K562 (cell line): ENCODE measurements at regions not wholly inside any gene's neighbourhood (a gene's known extent, or its start where the extent isn't known, plus 50 kb on each side); places are given as distances from the start of the nearest gene placed in this dataset.

Experiments used
- ATAC-seq: fragments of 200-7000 bp; cut with Tn5 transposase; 3 replicates; pipeline ENCODE4 v1.9.1; 2020; ENCODE audit warnings: moderate library complexity
- BruUV-seq: library from RNA; stranded (reverse); fragments of 400-500 nt; replicated peaks from 2 replicates; lab custom pipeline; 2021; lab: Mats Ljungman, UMichigan
- CTCF ChIA-PET: fragments of 300-600 bp; formaldehyde crosslinking; extraction: SDS; loops from one replicate; lab custom pipeline; 2021; ENCODE audit warnings: low intra/inter-chr PET ratio; lab: Yijun Ruan, JAX
- POLR2A ChIA-PET: fragments of 300-600, 350-650 bp; sonication (Branson Sonifier 250); formaldehyde crosslinking; extraction: SDS; loops from one replicate; lab custom pipeline; 2021; ENCODE audit warnings: antibody characterized with exemption, inconsistent platforms; lab: Yijun Ruan, JAX
- DNase-seq, 4 experiments: peaks; one replicate each; pipeline versions ENCODE4 v3.0.0 to v3.0.0-alpha.2; 2011 to 2018; ENCODE audit warnings: low spot score in 3 of 4, mixed read lengths in 3 of 4; ENCODE audit errors: extremely low read depth in 1 of 4
- FAIRE-seq: peaks from 2 replicates; lab custom pipeline; 2011; peaks lifted over from hg19 to GRCh38; lab: Jason Lieb, UNC
- H2AFZ ChIP-seq: 2 replicates; pipeline ENCODE4 v1.6.0; 2011; ENCODE audit warnings: low read depth, low read length, control low read depth, inconsistent platforms
- H3K27ac ChIP-seq: fragments of 200-600 bp; 3 replicates; pipeline ENCODE4 v1.8.0; 2011; ENCODE audit warnings: low read depth, mild to moderate bottlenecking, control low read depth, inconsistent platforms, low read length, moderate library complexity, mixed read lengths; ENCODE audit errors: extremely low read depth
- H3K27me3 ChIP-seq, 2 experiments: fragments of 300-600 bp in 1 of 2; 2 replicates in 1 of 2; 3 replicates in 1 of 2; pipeline versions ENCODE4 v1.6.0 to v1.8.0; 2011; ENCODE audit warnings: inconsistent platforms in 2 of 2, low read length in 2 of 2, mild to moderate bottlenecking in 1 of 2, mixed read lengths in 1 of 2, moderate library complexity in 1 of 2; ENCODE audit not compliant: control insufficient read depth in 2 of 2, insufficient read depth in 2 of 2
- H3K36me3 ChIP-seq: fragments of 300-600 bp; 3 replicates; pipeline ENCODE4 v1.8.0; 2011; ENCODE audit warnings: mild to moderate bottlenecking, low read length, inconsistent platforms; ENCODE audit not compliant: control insufficient read depth, insufficient read depth
- H3K4me1 ChIP-seq, 2 experiments: fragments of 200-600 bp in 1 of 2; replicated peaks in 1 of 2; 2 replicates in 1 of 2; 3 replicates in 1 of 2; pipeline versions ENCODE4 v1.5.1 to v1.8.0; 2011; ENCODE audit warnings: inconsistent platforms in 2 of 2, low read length in 2 of 2, mild to moderate bottlenecking in 1 of 2, mixed read lengths in 1 of 2, moderate library complexity in 1 of 2; ENCODE audit not compliant: control insufficient read depth in 2 of 2, insufficient read depth in 2 of 2
- H3K4me2 ChIP-seq: 2 replicates; pipeline ENCODE4 v1.6.1; 2011; ENCODE audit warnings: low read length, control low read depth, inconsistent platforms, mixed read lengths; ENCODE audit not compliant: insufficient read depth
- H3K4me3 ChIP-seq: fragments of 200-600 bp; sonication (generic), shearing (Covaris generic); 2 replicates; pipeline ENCODE4 v1.5.1; 2016; ENCODE audit warnings: control low read depth, inconsistent platforms
- H3K79me2 ChIP-seq: fragments of 200-600 bp; 3 replicates; pipeline ENCODE4 v1.8.0; 2011; ENCODE audit warnings: low read length, inconsistent platforms; ENCODE audit not compliant: control insufficient read depth, insufficient read depth
- H3K9ac ChIP-seq, 2 experiments: 2 replicates each; pipeline versions ENCODE4 v1.6.0 to v1.6.1; 2011; ENCODE audit warnings: low read depth in 2 of 2, low read length in 2 of 2, control low read depth in 1 of 2, inconsistent platforms in 1 of 2, mild to moderate bottlenecking in 1 of 2, mixed read lengths in 1 of 2; ENCODE audit not compliant: insufficient read depth in 1 of 2
- H3K9me1 ChIP-seq: one replicate; pipeline ENCODE4 v1.6.0; 2011; ENCODE audit warnings: inconsistent platforms, mild to moderate bottlenecking, low read length, moderate library complexity; ENCODE audit not compliant: control insufficient read depth, insufficient read depth
- H3K9me3 ChIP-seq: replicated peaks from 2 replicates; pipeline ENCODE4 v1.5.1; 2011; ENCODE audit warnings: low read depth, low read length, inconsistent platforms; ENCODE audit not compliant: control insufficient read depth, insufficient read depth
- H4K20me1 ChIP-seq: replicated peaks from 2 replicates; pipeline ENCODE4 v1.6.1; 2011; ENCODE audit warnings: low read length, inconsistent platforms, mixed read lengths; ENCODE audit not compliant: control insufficient read depth, insufficient read depth
- CSDE1 ChIP-seq, 2 experiments: fragments of 450-650 bp; IDR thresholded peaks; 2 replicates each; pipeline ENCODE4 v1.6.1; 2016; ENCODE audit warnings: mild to moderate bottlenecking in 1 of 2
- GTF2F1 ChIP-seq: IDR thresholded peaks from 2 replicates; pipeline ENCODE4 v1.6.1; 2011; ENCODE audit warnings: low read depth, low read length, improper control_type of control experiment
- IRF2 ChIP-seq: sonication (generic); formaldehyde crosslinking; IDR thresholded peaks from 2 replicates; pipeline ENCODE4 v1.8.1; 2022; ENCODE audit warnings: mild to moderate bottlenecking, missing genetic modification reagents
- NCOA4 ChIP-seq: fragments of 450-650 bp; IDR thresholded peaks from 2 replicates; pipeline ENCODE4 v1.6.1; 2018; ENCODE audit warnings: mild to moderate bottlenecking; ENCODE audit not compliant: partially characterized antibody
- XRCC5 ChIP-seq: fragments of 200-400 bp; formaldehyde crosslinking; IDR thresholded peaks from 2 replicates; pipeline ENCODE4 v1.6.1; 2017; ENCODE audit warnings: low read depth, mild to moderate bottlenecking, low read length
- ZBTB7A ChIP-seq: IDR thresholded peaks from 2 replicates; pipeline ENCODE4 v1.6.1; 2011; ENCODE audit warnings: low read depth, mild to moderate bottlenecking, low read length, moderate library complexity, borderline replicate concordance; ENCODE audit not compliant: control insufficient read depth
- ZNF12 ChIP-seq: sonication (generic); formaldehyde crosslinking; IDR thresholded peaks from 2 replicates; pipeline ENCODE4 v1.4.0; 2020; ENCODE audit warnings: mild to moderate bottlenecking, missing genetic modification reagents
- ZNF124 ChIP-seq: sonication (generic); formaldehyde crosslinking; IDR thresholded peaks from 2 replicates; pipeline ENCODE4 v1.8.1; 2022; ENCODE audit warnings: missing genetic modification reagents
- ZNF140 ChIP-seq: fragments of 250-450 bp; sonication (Bioruptor Pico); IDR thresholded peaks from 2 replicates; pipeline ENCODE4 v1.8.0; 2021; ENCODE audit warnings: moderate library complexity, mild to moderate bottlenecking, inconsistent platforms
- ZNF324 ChIP-seq: fragments of 250-450 bp; sonication (Bioruptor Pico); IDR thresholded peaks from 2 replicates; pipeline ENCODE4 v1.4.0; 2020; ENCODE audit warnings: mild to moderate bottlenecking
- ZNF695 ChIP-seq: fragments of 450-650 bp; formaldehyde crosslinking; IDR thresholded peaks from 2 replicates; pipeline ENCODE4 v1.4.0; 2020; ENCODE audit warnings: mild to moderate bottlenecking, moderate library complexity
- WGBS: fragments of 100-300 bp; shearing (Covaris generic); methylation state at CpG from one replicate; pipeline ENCODE4 v1.1.6; 2016; ENCODE audit warnings: low coverage, mixed read lengths; ENCODE audit not compliant: insufficient coverage; ENCODE audit errors: missing lambda C conversion rate; 5-methylcytosine and 5-hydroxymethylcytosine counted together
- in situ Hi-C: fragments of 300-500 bp; cut with MboI; formaldehyde crosslinking; loops from 4 replicates; pipeline ENCODE4 v1.15.0; 2018; ENCODE audit warnings: inconsistent platforms, mixed read lengths
- intact Hi-C: fragments of 100-400 bp; cut with micrococcal nuclease; formaldehyde crosslinking; loops from 2 replicates; pipeline ENCODE4 v1.14.2; 2022
- TF ChIP-seq, protein P1 (sequence below): sonication (generic); formaldehyde crosslinking; IDR thresholded peaks from 2 replicates; pipeline ENCODE4 v1.8.1; 2023; ENCODE audit warnings: mild to moderate bottlenecking, missing genetic modification reagents
- TF ChIP-seq, protein P2 (sequence below): fragments of 450-650 bp; formaldehyde crosslinking; IDR thresholded peaks from 2 replicates; pipeline ENCODE4 v1.4.0; 2022; ENCODE audit warnings: missing genetic modification characterization
- TF ChIP-seq, protein P3 (sequence below): fragments of 450-650 bp; formaldehyde crosslinking; IDR thresholded peaks from 2 replicates; pipeline ENCODE4 v1.4.0; 2020; ENCODE audit warnings: mild to moderate bottlenecking, mixed read lengths
- TF ChIP-seq, protein P4 (sequence below): fragments of 250-450 bp; sonication (Bioruptor Pico); IDR thresholded peaks from 2 replicates; pipeline ENCODE4 v1.9.0; 2021; ENCODE audit warnings: mild to moderate bottlenecking

DNA sequence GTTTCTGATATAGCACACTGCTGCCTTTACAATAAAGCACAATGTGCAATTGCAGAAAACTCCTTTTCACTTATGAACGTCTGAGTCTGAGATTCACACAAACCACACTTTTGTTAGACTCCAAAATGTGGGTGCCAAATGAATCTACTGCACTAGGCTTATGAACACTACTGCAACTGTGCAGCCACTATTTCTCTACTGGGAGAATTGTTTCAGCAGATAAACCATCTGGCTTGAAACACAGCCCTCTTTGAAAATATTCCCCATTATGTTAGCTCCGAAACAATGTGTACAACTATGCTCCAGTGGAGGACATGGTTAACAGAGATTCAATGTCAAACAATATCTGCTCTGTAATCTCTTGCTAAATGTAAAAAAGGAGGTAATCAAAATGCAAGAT, 188.7 kb upstream of the ZEB2 start:
- H3K4me2 ChIP-seq, result no peak overlapping the region
- ChIA-PET CTCF (interaction anchor here (0.5 kb wide), 1 partner anchor 1199 kb away, joined by 3 read pairs; no protein-coding TSS in a partner anchor), POLR2A (interaction anchor here (0.6 kb wide), 1 partner anchor 198 kb away, joined by 3 read pairs; no protein-coding TSS in a partner anchor)
- no peak for DNase-seq
- TF ChIP-seq CSDE1 (IDR thresholded peaks at IDR 0.05) (no peak), NCOA4 (no peak), IRF2 (no peak), ZNF324 (CRISPR knock-in tag) (no peak), ZBTB7A (no peak), XRCC5 (no peak), ZNF140 (CRISPR knock-in tag) (no peak), GTF2F1 (no peak), ZNF695 (CRISPR knock-in tag) (no peak), ZNF12 (CRISPR knock-in tag) (no peak), ZNF124 (CRISPR knock-in tag) (no peak)
- TF ChIP-seq, protein P1, sequence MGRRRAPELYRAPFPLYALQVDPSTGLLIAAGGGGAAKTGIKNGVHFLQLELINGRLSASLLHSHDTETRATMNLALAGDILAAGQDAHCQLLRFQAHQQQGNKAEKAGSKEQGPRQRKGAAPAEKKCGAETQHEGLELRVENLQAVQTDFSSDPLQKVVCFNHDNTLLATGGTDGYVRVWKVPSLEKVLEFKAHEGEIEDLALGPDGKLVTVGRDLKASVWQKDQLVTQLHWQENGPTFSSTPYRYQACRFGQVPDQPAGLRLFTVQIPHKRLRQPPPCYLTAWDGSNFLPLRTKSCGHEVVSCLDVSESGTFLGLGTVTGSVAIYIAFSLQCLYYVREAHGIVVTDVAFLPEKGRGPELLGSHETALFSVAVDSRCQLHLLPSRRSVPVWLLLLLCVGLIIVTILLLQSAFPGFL (CRISPR knock-in tag), result no peak
- TF ChIP-seq, protein P2, sequence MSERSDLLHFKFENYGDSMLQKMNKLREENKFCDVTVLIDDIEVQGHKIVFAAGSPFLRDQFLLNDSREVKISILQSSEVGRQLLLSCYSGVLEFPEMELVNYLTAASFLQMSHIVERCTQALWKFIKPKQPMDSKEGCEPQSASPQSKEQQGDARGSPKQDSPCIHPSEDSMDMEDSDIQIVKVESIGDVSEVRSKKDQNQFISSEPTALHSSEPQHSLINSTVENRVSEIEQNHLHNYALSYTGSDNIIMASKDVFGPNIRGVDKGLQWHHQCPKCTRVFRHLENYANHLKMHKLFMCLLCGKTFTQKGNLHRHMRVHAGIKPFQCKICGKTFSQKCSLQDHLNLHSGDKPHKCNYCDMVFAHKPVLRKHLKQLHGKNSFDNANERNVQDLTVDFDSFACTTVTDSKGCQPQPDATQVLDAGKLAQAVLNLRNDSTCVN (CRISPR knock-in tag), result no peak
- TF ChIP-seq, protein P3, sequence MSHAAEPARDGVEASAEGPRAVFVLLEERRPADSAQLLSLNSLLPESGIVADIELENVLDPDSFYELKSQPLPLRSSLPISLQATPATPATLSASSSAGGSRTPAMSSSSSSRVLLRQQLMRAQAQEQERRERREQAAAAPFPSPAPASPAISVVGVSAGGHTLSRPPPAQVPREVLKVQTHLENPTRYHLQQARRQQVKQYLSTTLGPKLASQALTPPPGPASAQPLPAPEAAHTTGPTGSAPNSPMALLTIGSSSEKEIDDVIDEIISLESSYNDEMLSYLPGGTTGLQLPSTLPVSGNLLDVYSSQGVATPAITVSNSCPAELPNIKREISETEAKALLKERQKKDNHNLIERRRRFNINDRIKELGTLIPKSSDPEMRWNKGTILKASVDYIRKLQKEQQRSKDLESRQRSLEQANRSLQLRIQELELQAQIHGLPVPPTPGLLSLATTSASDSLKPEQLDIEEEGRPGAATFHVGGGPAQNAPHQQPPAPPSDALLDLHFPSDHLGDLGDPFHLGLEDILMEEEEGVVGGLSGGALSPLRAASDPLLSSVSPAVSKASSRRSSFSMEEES, result no peak
- TF ChIP-seq, protein P4, sequence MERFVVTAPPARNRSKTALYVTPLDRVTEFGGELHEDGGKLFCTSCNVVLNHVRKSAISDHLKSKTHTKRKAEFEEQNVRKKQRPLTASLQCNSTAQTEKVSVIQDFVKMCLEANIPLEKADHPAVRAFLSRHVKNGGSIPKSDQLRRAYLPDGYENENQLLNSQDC (CRISPR knock-in tag), result no peak
- H3K36me3 ChIP-seq, result no peaks in the 10 kb centered on the region
- no TSS peak for BruUV-seq
- H4K20me1 ChIP-seq, result no peaks in the 10 kb centered on the region
- H3K79me2 ChIP-seq, result no peaks in the 10 kb centered on the region
- ATAC-seq, result no peak
- in situ Hi-C loops (no loop called here), intact Hi-C loops (loop anchor here (10.0 kb wide), 1 partner anchor 184 kb away; the partner anchor contains the start of gene ZEB2)
- WGBS, result 65% methylated on average over 2 of the region's 2 CpGs
- no peaks in the 10 kb centered on the region for H3K9me3 ChIP-seq
- no peak overlapping the region for H3K9ac ChIP-seq
- no peak overlapping the region for H2AFZ ChIP-seq
- H3K27me3 ChIP-seq, result no peaks in the 10 kb centered on the region
- H3K27ac ChIP-seq, result no peak overlapping the region
- no peak overlapping the region for H3K4me3 ChIP-seq
- no peak for FAIRE-seq
- H3K9me1 ChIP-seq, result no peaks in the 10 kb centered on the region
- H3K4me1 ChIP-seq, result peaks cover 0 to 22% of the 10 kb centered on the region in 2 experiments; a peak in 3 of 5 replicates
